22Rv1 (cell line): ENCODE measurements at regions not wholly inside any gene's neighbourhood (a gene's known extent, or its start where the extent isn't known, plus 50 kb on each side); places are given as distances from the start of the nearest gene placed in this dataset.

ENCODE experiments used
- H3K27ac ChIP-seq: fragments of 450-650 bp; 2 replicates; pipeline ENCODE4 v1.5.1; 2017
- CTCF ChIP-seq: fragments of 450-650 bp; IDR thresholded peaks from 2 replicates; pipeline ENCODE4 v1.5.1; 2017; ENCODE audit warnings: mild to moderate bottlenecking
- ZFX ChIP-seq: fragments of 450-650 bp; IDR thresholded peaks from 2 replicates; pipeline ENCODE4 v1.6.1; 2017; ENCODE audit warnings: antibody characterized with exemption, borderline replicate concordance

DNA sequence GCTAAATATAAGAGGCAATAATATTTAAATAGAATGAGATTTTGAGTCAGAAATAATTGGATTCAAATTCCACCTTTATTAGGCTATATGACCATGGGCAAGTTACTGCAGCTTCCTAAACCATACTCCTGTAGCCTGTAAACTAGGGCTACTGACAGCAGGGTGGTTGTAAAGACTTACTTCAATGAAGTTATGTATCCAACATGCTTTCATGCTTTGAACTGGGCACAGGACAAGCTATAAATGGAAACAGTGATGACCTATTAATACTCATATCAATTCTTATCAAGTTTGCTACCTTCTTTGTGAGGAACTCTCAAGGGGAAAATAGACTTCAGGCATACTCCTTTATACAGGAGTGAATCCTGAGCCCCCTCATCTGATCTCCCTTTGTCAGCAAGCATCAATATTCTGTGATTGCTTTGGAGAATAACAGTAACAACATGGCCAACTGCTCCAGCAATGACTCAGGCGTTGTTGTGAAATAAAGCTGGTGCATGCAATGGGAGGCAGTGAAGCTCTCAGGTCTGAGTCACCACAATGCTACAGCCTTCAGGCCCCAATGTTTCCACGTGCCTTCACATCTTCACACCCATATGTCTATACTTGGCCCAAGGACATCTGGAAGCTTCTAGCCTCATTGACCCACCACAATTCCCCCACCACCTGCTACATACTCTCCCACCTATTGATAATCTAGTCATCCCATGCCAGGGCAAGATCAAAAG lies 102.5 kb downstream of the KCNA4 start:
- no peak for TF ChIP-seq ZFX
- TF ChIP-seq CTCF, result no peak
- no peak overlapping the region for H3K27ac ChIP-seq

- no peak overlapping the region for H3K27ac ChIP-seq
- TF ChIP-seq CTCF, result no peak
- no peak for TF ChIP-seq ZFX
These were observed 103.5 kb downstream of the KCNA4 start for GRCh38 chr11:29913352-29913751.

DNA sequence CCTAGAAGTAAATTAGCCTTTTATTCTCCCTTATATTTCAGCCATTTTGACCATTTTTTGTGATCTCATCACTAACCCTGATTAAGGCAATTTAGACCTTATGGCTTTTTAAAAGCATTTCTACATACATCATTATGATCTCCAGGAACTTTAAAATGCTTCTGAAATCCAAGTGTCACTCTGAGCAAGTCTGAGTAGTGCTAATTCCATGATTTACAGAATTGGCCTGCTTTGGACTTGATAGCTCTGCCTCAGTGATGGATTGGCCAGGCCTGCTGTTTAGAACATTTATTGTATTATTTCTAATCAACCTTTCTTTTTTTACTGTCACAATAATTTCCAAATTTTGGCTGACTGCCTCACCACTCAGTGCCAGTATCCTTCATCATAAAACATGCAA lies 116.4 kb downstream of the KCNA4 start:
- no peak overlapping the region for H3K27ac ChIP-seq
- TF ChIP-seq ZFX, result no peak
- TF ChIP-seq CTCF, result no peak

DNA sequence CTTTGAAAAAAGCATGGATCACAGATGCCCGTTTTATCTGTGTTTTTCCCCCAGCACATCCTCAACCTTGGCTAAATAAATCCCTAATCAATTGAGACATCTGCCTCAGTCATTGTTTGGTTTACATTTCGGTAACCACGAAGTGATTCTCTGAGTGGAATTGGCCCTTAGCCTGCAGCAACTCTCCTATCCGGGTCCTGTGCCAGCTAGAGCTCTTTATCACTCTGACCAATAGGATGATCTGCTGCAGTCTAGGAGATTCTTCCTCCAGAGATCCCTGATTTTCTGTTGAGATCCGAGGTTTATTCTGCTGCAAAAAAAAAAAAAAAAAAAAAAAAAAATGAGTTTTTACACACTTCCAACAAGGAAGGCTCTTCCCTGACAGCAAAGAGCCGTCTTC lies 137.3 kb downstream of the KCNA4 start:
- no peak overlapping the region for H3K27ac ChIP-seq
- no peak for TF ChIP-seq ZFX
- no peak for TF ChIP-seq CTCF

- no peak for TF ChIP-seq CTCF
- H3K27ac ChIP-seq, result no peak overlapping the region
These were observed 140.6 kb downstream of the KCNA4 start for GRCh38 chr11:29876192-29876591.

- H3K27ac ChIP-seq, result no peak overlapping the region
- TF ChIP-seq ZFX, result no peak
- no peak for TF ChIP-seq CTCF
These were observed 169.6 kb downstream of the KCNA4 start for GRCh38 chr11:29847219-29847618.

DNA sequence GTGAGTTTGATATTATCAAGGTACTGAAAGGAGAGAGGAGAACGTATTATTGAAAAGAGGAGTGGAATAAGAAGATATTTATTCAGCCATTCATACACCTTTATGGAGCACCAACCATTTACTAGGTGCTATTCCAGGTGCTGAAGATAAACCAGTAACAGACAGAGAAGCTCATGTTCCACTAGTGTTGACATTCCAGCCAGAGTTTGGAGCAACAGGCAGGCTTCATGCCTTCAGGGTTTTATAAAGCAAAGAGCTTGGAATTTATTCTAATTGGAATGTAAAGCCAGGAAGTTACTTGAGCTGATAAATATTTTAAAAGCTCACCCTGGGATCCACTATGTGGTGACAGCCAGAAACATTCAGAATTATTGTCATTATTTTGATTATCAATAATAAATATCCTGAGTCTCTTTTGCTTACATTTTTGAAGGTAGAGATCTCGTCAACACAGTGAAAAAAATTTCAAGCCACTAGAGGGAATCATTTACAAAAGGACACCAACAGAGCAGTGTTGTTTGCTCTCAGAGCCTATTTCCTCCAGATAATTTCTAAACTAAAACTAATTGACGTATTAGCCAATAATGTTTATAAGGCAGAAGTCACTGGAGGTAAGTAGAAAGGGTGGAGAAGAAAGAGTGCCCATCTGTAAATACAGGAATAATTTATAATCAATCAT lies 172.0 kb downstream of the KCNA4 start:
- TF ChIP-seq CTCF, result peak; percentile 59
- TF ChIP-seq ZFX, result no peak
- peak overlapping the region; percentile 70 for H3K27ac ChIP-seq
